Lower leg skin (tissue), 4 donors: ENCODE measurements at regions not wholly inside any gene's neighbourhood (a gene's known extent, or its start where the extent isn't known, plus 50 kb on each side); places are given as distances from the start of the nearest gene placed in this dataset.

Experiments used
- DNase-seq, 2 donors: peaks; one replicate each; pipeline ENCODE4 v3.0.0-alpha.2; 2019; ENCODE audit warnings: low spot score in 2 of 2
- H3K4me3 ChIP-seq: fragments of 200-600 bp; sonication (generic); 2 replicates; pipeline ENCODE4 v1.5.1; 2017; ENCODE audit warnings: mild to moderate bottlenecking, low read depth; ENCODE audit not compliant: poor library complexity, severe bottlenecking
- CTCF ChIP-seq, 3 donors: fragments of 450-650 bp; IDR thresholded peaks; one replicate each; pipeline ENCODE4 v1.5.1; 2016; ENCODE audit warnings: antibody characterized with exemption in 3 of 3, mild to moderate bottlenecking in 3 of 3, moderate library complexity in 2 of 3
- POLR2A ChIP-seq, 2 donors: fragments of 450-650 bp; IDR thresholded peaks; one replicate each; pipeline ENCODE4 v1.6.1; 2016 to 2017; ENCODE audit warnings: antibody characterized with exemption in 2 of 2, mild to moderate bottlenecking in 1 of 2, moderate library complexity in 1 of 2
- WGBS, 2 donors: methylation state at CpG; one replicate each; pipeline ENCODE4 v1.1.5; 2018; 5-methylcytosine and 5-hydroxymethylcytosine counted together
- intact Hi-C: fragments of 100-400 bp; cut with DNase I; formaldehyde crosslinking; loops from one replicate; pipeline ENCODE4 v1.15.0; 2023; ENCODE audit warnings: low total_unique reads

GRCh38 chr12:113525066-113525465 is 53.4 kb upstream of the LHX5 start:
- intact Hi-C loops = no loop called here
- no peak overlapping the region for H3K4me3 ChIP-seq
- 67 to 78% methylated on average over 7 of the region's 7 CpGs for WGBS, 2 donors
- TF ChIP-seq CTCF (IDR thresholded peaks at IDR 0.05) = no peak
- no peak for TF ChIP-seq POLR2A (IDR thresholded peaks at IDR 0.05)
- DNase-seq = no peak

DNA sequence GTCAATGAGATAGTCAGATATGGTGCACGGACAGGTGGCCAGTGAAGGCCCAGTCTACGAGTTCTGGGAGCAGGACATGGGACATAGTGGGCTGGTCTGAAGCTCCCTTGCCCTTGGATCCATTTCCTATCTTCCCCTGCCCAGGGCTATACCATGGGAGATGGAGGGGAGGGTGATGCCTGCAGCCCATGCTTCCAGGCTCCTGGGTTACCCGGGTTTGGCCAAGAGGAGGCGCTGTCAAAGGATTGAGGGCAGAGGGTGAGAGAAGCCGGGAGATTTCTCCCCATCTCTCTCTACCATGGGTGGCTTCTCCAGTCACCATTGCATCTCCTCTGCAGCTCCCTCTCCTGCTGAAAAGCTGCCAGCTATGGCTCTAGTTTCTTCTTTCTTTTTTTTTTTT is 52.8 kb upstream of the LHX5 start:
- 73 to 80% methylated on average over 5 of the region's 5 CpGs for WGBS, 2 donors
- H3K4me3 ChIP-seq = no peak overlapping the region
- TF ChIP-seq CTCF (IDR thresholded peaks at IDR 0.05) (no peak), POLR2A (IDR thresholded peaks at IDR 0.05) (no peak)
- no peak for DNase-seq
- intact Hi-C loops = no loop called here

- DNase-seq = no peak
- 49 to 51% methylated on average over 8 of the region's 8 CpGs for WGBS, 2 donors
- TF ChIP-seq POLR2A (IDR thresholded peaks at IDR 0.05) (no peak), CTCF (IDR thresholded peaks at IDR 0.05) (no peak)
- H3K4me3 ChIP-seq = no peak overlapping the region
- intact Hi-C loops = no loop called here
Observed at GRCh38 chr12:113521708-113522107, 50.0 kb upstream of the LHX5 start.
